ENCODE measurements at regions not wholly inside any gene's neighbourhood (a gene's known extent, or its start where the extent isn't known, plus 50 kb on each side); places are given as distances from the start of the nearest gene placed in this dataset.

- no peaks in the 10 kb centered on the region for H3K27me3 ChIP-seq (ENCODE audit: insufficient read depth, low read length)
- no TSS peak for BruUV-seq (replicated peaks)
- no peaks in the 10 kb centered on the region for H3K79me2 ChIP-seq (ENCODE audit: insufficient read depth, low read length)
- H3K27ac ChIP-seq (ENCODE audit: low read depth, low read length): no peak overlapping the region
- no peak overlapping the region for H3K4me3 ChIP-seq (replicated peaks in 1 of 2; ENCODE audit: low read depth in 1 of 2, low read length in 2 of 2)
- H3K36me3 ChIP-seq (ENCODE audit: control insufficient read depth in 1 of 2, insufficient read depth in 2 of 2, low read length in 2 of 2): no peaks in the 10 kb centered on the region
- no peak overlapping the region for H3K4me2 ChIP-seq (ENCODE audit: low read length)
- no peak for DNase-seq (ENCODE audit: low read depth, low spot score)
- no peaks in the 10 kb centered on the region for H4K20me1 ChIP-seq (ENCODE audit: insufficient read depth)
- CTCF ChIA-PET: no interaction called here
- H3K9me2 ChIP-seq (ENCODE audit: insufficient read depth): no peaks in the 10 kb centered on the region
- ATAC-seq: no peak
- POLR2A ChIA-PET: no interaction called here
- H3K4me1 ChIP-seq (ENCODE audit: control insufficient read depth in 1 of 2, insufficient read depth in 2 of 2, low read length in 2 of 2): peaks cover 2 to 5% of the 10 kb centered on the region in 2 experiments; a peak in 3 of 4 replicates
- TF ChIP-seq CEBPB (IDR thresholded peaks at IDR 0.05; ENCODE audit: low read depth): no peak
- TF ChIP-seq REST (IDR thresholded peaks at IDR 0.05; ENCODE audit: low read depth): no peak
- TF ChIP-seq, protein P1, sequence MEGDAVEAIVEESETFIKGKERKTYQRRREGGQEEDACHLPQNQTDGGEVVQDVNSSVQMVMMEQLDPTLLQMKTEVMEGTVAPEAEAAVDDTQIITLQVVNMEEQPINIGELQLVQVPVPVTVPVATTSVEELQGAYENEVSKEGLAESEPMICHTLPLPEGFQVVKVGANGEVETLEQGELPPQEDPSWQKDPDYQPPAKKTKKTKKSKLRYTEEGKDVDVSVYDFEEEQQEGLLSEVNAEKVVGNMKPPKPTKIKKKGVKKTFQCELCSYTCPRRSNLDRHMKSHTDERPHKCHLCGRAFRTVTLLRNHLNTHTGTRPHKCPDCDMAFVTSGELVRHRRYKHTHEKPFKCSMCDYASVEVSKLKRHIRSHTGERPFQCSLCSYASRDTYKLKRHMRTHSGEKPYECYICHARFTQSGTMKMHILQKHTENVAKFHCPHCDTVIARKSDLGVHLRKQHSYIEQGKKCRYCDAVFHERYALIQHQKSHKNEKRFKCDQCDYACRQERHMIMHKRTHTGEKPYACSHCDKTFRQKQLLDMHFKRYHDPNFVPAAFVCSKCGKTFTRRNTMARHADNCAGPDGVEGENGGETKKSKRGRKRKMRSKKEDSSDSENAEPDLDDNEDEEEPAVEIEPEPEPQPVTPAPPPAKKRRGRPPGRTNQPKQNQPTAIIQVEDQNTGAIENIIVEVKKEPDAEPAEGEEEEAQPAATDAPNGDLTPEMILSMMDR (IDR thresholded peaks at IDR 0.05 in 2 of 3, conservative IDR thresholded peaks at IDR 0.05 in 1 of 3; ENCODE audit: borderline replicate concordance in 1 of 3, insufficient read depth in 1 of 3, low read depth in 2 of 3, low read length in 2 of 3): no peak
- TF ChIP-seq RAD21 (IDR thresholded peaks at IDR 0.05; ENCODE audit: low read depth): no peak
- TF ChIP-seq TCF7L2 (IDR thresholded peaks at IDR 0.05; ENCODE audit: borderline replicate concordance, extremely low read depth, insufficient read depth, insufficient read length): no peak
- TF ChIP-seq ZFX (IDR thresholded peaks at IDR 0.05): no peak
- no peak for TF ChIP-seq FOSL1 (IDR thresholded peaks at IDR 0.05; ENCODE audit: low read depth)
- no peak for TF ChIP-seq MAX (IDR thresholded peaks at IDR 0.05)
- TF ChIP-seq ZBTB33 (IDR thresholded peaks at IDR 0.05; ENCODE audit: extremely low read depth, insufficient replicate concordance, low read length): no peak
- no peak for TF ChIP-seq CBX3 (IDR thresholded peaks at IDR 0.05; ENCODE audit: low read depth)
- TF ChIP-seq POLR2AphosphoS5 (IDR thresholded peaks at IDR 0.05; ENCODE audit: low read depth, low read length): no peak
- TF ChIP-seq ELF1 (IDR thresholded peaks at IDR 0.05; ENCODE audit: borderline replicate concordance, low read depth): no peak
- no peak overlapping the region for H3K9ac ChIP-seq (ENCODE audit: low read length)
- no peaks in the 10 kb centered on the region for H3K9me3 ChIP-seq (ENCODE audit: control insufficient read depth in 1 of 2, insufficient read depth in 1 of 2, low read depth in 1 of 2, low read length in 2 of 2)
- H2AFZ ChIP-seq (ENCODE audit: low read depth, low read length, poor library complexity, severe bottlenecking): no peak overlapping the region
- intact Hi-C loops (cut with micrococcal nuclease): no loop called here
- RAD21 ChIA-PET (ENCODE audit: low non-redundant PET in 1 of 2, low total read pairs in 2 of 2, uncharacterized antibody in 2 of 2, unreplicated experiment in 2 of 2): no interaction called here
Measured at GRCh38 chr4:38224850-38225249, 264.7 kb downstream of the PTTG2 start.
